ENCODE measurements at regions not wholly inside any gene's neighbourhood (a gene's known extent, or its start where the extent isn't known, plus 50 kb on each side); places are given as distances from the start of the nearest gene placed in this dataset.

DNA sequence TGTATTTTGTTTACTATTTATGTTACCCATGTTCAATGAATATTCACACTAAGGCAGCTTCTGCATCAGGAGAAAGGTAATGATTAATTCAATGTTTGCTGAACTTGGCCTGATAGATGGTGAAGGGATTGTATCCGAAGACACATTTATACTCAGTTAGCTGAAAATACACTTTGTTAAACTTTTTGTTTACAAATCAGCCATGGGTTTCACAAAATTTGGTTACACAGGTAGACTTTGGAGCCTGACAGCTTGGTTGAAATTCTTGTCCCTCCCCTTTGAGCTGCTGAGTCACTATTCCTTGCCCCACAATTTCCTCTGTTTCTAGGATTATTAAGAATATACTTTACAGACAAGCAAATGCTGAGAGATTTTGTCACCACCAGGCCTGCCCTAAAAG is 162.6 kb downstream of the PPP1R3A start:
- TF ChIP-seq, protein P1, sequence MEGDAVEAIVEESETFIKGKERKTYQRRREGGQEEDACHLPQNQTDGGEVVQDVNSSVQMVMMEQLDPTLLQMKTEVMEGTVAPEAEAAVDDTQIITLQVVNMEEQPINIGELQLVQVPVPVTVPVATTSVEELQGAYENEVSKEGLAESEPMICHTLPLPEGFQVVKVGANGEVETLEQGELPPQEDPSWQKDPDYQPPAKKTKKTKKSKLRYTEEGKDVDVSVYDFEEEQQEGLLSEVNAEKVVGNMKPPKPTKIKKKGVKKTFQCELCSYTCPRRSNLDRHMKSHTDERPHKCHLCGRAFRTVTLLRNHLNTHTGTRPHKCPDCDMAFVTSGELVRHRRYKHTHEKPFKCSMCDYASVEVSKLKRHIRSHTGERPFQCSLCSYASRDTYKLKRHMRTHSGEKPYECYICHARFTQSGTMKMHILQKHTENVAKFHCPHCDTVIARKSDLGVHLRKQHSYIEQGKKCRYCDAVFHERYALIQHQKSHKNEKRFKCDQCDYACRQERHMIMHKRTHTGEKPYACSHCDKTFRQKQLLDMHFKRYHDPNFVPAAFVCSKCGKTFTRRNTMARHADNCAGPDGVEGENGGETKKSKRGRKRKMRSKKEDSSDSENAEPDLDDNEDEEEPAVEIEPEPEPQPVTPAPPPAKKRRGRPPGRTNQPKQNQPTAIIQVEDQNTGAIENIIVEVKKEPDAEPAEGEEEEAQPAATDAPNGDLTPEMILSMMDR (conservative IDR thresholded peaks at IDR 0.05) = no peak
- no peak for TF ChIP-seq ZFX (IDR thresholded peaks at IDR 0.05)

Data from C4-2B (cell line).